HG03060 (cell line): ENCODE measurements at regions not wholly inside any gene's neighbourhood (a gene's known extent, or its start where the extent isn't known, plus 50 kb on each side); places are given as distances from the start of the nearest gene placed in this dataset.

Experiments used
- ATAC-seq: cut with Tn5 transposase; IDR thresholded peaks from one replicate; pipeline ENCODE4 v1.9.1; 2021; ENCODE audit warnings: low read depth, moderate number of reproducible peaks; ENCODE audit not compliant: unreplicated experiment

- no peak for ATAC-seq
Observed at GRCh38 chr10:10921826-10922461, 95.7 kb upstream of the CELF2 start.

- no peak for ATAC-seq
Observed at GRCh38 chr10:10923029-10923651, 94.5 kb upstream of the CELF2 start.

DNA sequence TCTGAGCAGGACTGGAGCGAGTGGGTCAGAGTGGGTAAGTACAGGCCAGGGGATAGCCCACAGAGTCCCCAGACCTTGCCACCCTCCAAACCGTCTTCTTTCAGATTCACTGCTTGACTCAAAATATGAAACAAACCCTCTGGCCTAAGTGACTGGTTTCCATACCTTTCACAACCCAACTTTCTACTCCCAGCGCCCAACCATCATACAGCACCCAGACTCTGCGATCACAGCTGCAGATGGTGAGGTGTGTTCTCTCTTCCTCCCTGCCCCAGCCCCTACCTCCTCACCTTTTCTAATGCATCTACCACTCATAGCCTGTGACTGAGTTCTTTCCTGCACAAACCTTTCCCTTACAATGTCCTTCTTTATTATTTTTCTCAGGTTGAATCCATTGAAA lies 92.0 kb upstream of the CELF2 start:
- ATAC-seq: no peak

GRCh38 chr10:10927608-10928007 lies 90.1 kb upstream of the CELF2 start:
- ATAC-seq: no peak

DNA sequence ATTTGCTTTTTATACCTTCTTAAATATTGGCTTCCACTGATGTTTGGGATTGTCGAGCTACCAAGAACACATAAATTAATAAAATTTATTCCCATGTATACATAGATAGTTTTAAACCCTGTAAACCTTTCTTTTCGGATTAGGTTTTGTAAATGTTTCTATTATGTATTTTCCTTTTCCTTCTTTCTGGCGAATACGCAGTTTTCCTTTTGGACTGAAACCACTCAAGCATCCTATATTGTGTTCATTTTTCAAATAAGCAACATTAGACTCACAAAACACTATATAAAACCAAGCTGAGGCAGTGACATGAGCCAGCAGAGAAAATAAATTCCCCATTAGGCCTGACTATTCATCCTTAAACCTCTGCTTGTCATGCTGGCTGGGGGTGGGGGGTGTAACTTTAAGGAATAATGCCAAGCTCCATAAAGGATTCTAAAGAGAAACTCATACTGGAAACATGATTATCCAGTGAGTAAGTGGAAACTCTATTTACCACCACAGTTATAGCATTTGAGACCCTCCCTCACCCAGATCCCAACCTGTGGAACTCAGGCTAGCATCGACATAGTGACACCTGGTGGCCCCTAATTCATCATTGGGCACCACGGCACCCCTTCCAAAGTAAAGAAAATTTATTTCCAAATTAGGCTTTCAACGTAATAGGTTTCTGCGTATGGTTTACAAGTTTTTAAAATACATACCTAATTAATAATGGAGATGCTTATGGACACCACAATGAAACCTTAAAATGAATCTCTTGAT lies 86.5 kb upstream of the CELF2 start:
- ATAC-seq: no peak

GRCh38 chr10:10935032-10935431 lies 82.6 kb upstream of the CELF2 start:
- no peak for ATAC-seq

- no peak for ATAC-seq
Observed at GRCh38 chr10:10938676-10939075, 79.0 kb upstream of the CELF2 start.

DNA sequence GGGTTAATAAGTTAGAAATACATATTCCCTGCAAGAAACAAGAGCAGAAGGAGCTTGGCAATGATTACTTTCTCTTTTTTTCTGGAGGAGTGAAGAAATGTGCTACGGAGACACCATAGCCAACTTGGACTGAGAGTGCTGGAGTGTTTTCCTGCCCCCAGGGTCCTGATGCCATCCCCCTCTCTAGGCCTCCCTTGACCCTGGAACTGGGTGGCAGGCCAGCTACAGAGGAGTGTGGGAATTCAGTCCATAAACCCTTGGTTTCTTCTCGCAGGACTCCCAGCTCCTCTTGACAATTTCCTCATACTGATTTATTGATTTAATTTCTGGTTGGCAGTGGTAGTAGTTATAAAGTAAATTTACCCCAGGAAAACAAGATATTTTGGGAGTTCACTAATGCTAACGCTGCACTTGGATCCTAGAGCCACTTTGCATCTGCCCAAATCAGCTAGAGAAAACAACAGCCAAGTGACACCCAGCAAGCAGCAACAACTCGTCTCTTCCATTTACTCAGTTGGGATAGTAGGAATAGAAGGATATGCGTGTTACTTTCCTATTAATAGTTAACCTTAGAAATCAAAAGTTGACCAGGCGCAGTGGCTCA lies 76.4 kb upstream of the CELF2 start:
- no peak for ATAC-seq

- ATAC-seq: no peak
Observed at GRCh38 chr10:10942441-10942840, 75.2 kb upstream of the CELF2 start.

DNA sequence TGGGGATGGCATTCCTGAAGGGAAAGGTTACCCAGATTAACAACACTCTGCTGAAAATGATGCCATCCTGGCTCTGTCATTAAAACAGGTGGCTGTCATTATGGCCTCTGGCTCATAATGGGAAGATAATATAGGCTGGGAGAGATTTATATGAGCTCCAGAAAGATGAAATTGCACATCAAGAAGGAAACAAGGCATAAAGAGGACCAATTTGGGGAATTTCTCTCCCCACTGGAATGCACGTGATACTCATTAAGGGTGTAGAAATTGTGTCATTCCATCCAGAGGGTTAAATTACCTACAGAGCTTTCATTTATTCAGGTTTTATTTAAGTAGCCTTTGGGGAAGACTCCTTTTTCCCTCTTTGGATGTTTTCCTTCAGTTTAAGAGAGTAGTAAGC lies 71.6 kb upstream of the CELF2 start:
- ATAC-seq: no peak

- no peak for ATAC-seq
Observed at GRCh38 chr10:10946801-10947200, 70.9 kb upstream of the CELF2 start.

GRCh38 chr10:10951675-10952074 lies 66.0 kb upstream of the CELF2 start:
- no peak for ATAC-seq

DNA sequence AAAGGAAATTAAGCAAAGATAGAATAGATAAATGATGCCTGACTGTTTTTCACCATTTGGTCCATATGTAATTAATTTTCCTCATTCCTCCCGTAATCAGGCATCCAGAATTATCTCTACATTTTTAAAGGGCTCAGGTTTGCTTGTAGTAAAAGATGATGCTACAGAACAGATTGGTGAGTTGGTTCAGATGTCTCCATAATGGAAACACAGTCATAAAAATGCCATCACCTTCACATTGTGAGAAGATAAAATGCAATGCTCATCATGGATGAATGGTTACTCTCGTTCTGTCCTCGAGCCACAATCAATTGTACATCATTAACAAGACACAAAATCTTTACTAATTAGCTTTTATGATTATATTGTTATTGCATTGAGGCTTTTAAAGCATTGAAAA lies 64.9 kb upstream of the CELF2 start:
- ATAC-seq: no peak

- no peak for ATAC-seq
Observed at GRCh38 chr10:10956681-10957542, 60.8 kb upstream of the CELF2 start.

DNA sequence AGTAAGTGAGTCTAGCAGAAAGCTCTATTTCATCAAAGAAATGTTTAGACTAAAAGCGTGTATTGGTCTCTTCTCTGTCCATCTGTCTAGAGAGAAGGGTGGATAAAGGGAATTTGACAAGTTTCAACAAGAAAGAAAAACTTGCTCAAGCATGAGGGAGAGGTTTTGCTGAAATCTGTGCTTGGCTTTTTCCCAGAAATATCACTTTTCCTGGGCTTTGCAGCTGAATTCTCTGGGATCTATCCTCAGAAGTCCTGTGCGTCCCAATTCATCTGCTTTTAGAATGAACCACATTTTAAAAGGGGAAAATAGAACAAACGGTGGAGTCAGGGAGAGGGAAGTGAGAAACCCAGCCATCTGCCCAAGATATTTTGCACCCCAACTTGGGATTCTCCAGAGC lies 59.6 kb upstream of the CELF2 start:
- no peak for ATAC-seq

- peak; percentile 83 for ATAC-seq
Observed at GRCh38 chr10:10959666-10960065, 58.0 kb upstream of the CELF2 start.

- ATAC-seq: no peak
Observed at GRCh38 chr10:10960534-10960933, 57.1 kb upstream of the CELF2 start.

DNA sequence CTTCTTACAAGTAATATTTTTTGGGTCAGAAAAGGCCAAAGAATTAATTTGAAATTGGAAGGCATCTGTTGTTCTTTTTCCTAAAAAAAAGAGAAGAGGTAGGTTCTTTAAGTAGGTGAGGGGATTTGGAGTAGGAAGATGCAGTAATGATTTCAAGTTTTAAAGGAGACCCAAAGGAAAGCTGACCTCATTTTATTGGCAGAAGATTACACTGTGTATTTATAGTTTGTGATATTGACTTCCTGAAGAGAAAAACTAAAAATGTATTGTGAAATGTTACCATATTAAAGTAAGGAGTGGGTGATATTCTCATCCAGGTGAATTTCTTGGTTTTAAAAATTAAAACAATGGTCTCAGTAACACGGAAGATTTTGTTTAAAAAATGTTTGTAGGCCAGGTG lies 56.6 kb upstream of the CELF2 start:
- no peak for ATAC-seq

DNA sequence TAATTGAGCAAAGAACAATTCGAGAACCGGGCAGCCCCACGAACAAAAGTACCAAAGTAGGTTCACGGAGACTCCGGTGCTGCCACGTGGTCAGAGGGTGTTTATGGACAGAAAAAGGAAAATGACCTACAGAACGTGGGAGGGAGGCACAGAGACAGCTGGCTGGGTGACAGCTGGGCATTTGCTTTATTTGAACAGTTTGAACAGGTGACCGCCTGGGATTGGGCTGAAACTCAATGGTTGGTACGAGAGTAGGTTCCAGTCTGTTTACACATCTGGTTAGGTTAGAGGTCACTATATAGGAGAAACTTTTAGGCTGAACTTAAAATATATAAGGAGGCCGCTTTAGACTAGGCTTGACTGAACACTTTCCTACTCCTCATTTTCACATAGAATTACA lies 50.6 kb upstream of the CELF2 start:
- no peak for ATAC-seq

DNA sequence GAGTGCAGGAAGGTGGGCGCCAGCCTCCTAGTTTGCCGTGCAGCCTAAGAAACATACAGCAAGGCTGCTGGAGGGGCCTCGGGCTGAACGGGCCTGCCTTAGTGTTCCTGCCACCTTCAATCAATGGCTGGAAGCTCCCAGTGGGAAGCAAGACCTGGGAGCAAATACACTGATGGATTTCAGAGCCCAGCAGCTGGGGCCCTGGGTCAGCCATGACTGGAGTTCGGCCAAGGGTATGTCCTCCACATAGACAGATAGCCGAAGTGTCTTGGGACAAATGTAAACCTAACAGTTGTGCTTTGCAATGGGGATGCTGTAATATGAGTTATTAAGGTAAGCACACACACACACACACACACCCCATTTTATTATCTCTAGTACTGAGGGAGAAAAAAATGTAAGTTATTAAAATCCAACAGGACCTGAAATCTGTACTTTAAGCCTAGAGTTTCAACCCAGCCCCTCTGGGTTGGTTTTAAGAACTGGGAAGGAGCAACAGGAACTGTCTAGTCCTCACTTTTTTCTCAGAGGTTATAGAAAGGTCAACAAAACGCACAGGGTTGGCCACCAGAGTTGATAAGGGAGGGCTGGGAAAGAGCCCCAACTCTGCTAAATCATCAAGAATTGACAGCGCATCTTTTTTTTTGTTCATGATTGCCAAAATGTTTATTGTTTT lies 50.0 kb upstream of the CELF2 start:
- ATAC-seq: no peak
